GM21423 (cell line): ENCODE measurements at regions not wholly inside any gene's neighbourhood (a gene's known extent, or its start where the extent isn't known, plus 50 kb on each side); places are given as distances from the start of the nearest gene placed in this dataset.

Experiments used
- ATAC-seq: cut with Tn5 transposase; IDR thresholded peaks from one replicate; pipeline ENCODE4 v1.9.1; 2021; ENCODE audit warnings: mild to moderate bottlenecking, moderate library complexity; ENCODE audit not compliant: unreplicated experiment

DNA sequence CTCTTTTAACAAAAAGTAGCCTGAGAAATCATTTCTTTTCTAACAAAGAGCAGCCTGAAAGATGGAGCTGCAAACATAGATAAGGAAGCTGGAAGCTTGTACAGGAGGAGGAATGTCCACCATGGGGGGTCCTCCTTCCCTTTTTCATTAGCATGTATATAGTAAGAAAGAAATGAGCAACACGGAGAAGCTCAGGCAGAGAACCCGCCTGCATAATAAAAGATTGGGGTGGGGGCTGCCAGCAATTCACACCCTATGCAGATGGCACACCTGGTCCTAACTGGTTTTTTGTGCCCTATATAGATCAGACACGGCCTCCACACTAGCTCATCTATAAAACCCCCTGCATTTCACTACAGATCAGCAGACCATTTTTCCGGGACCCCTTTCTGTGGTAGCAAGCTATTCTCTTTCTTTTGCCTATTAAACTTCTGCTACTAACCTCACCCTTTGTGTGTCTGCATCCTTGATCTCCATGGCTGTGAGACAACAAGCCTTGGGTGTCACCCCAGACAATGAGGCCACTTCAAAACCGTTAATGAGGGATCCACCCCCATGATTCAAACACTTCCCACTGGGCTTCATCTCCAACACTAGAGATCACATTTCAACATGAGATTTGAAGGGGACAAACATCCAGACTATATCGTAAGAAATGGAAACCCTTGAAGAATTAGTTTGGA, 167.5 kb upstream of the FREM2 start:
- no peak for ATAC-seq

DNA sequence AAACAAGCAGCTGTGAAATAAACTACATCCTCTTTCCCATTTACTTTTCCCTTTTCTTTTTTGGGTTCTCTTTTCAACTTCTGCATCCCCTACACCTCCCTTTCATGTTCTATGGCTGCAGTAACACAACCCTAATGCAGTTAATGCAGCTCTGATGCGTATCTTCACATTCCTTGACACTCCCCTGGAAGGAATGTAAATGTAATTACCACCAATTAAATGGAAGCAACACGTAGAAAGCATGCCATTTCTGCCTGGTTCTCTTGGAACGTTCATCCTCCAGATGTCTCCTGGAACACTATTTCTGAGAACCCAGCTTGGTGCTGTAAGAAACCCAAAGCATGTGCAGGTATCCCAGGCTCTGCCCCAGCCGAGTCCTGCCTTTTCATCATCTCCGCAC, 166.8 kb upstream of the FREM2 start:
- ATAC-seq = no peak

DNA sequence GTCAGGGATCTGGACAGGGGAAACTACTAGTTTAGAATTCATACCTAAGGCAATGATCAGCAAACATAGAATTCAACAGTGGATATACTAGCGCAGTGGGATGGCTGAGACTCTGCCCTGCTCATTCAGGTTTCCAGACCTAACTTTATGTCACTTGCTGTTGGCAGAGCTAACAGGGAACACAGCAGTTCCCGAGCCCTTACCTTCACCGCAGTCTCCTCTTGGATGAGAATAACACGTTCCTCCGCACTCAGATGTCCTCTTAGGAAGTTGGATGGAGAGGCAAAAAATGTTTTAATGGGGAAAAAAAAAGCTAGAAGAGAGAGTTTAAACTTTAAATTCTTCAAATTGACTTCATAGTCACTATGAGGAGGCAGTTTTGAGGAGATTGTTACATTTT, 159.7 kb upstream of the FREM2 start:
- no peak for ATAC-seq

DNA sequence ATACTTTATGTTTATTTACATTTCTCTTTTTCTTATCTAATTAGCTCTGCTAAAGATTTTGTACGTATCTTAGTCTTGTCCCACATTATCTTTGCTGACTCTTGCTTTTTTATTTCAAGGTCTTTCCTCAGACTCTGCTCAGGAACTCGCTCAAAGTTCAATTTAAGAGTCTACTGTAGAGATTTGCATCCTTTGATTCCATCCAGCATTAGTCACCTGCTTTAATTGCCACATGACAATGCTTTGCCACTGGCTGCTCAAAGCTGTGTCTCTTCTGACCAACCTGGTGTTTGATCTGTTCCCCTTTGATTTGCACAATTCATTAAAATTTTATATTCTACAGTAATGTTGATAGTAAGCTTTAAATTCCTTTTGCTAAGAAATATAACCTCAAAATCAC, 157.9 kb upstream of the FREM2 start:
- ATAC-seq = no peak

DNA sequence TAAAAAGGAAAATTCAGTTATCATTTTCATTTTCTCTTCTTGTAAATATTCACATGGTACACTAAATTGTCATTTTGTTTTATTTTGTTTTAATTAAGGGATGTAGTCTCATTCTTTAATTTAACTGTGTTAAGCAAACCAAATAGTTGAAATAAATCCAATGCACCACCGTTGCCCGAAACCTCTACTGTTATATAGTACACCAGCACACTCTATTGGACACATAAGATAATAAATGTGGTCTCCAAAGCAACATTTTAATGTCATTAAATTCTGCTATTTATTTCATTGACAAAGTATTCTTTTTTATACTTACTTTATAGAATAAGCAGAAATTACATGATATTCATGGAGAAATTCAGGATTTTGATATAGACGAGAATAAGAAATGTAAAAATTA, 156.4 kb upstream of the FREM2 start:
- no peak for ATAC-seq

DNA sequence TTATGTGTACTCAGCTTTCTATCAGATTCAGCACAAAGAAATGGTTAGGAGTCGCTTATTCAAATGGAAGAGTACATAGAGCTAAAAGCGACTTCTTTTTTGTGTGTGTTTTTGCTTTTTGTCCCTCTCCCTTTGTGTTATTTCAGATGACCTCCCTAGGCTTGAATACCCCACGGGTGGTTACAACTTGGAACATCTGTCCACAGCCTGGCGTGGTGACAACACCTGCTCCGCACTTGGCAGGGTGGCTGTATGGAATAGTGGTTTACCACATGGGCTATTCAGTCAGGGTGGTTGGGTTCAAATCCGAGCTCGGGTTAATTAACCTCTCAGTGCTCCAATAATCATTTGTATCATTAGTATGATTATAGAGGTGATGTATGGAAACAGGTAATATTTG, 151.6 kb upstream of the FREM2 start:
- ATAC-seq = no peak

DNA sequence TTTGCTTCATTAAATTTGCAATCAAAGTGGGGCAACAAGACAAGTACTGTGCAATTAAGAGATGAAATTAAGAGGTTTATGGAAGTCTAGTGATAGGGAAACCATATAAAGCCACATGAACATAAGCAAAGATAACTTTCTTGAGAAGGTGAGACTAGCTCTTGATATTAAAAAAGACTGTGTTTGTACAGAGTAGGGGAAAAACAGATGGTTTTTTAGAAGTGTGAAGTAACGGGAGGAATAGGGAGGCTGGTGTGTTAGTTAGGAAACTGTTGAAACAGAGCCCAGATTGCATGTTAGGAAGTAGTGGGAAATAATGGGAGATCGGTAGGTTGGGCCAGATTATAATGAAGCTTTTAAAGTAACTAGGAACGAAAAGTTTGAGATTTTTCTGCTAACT, 149.8 kb upstream of the FREM2 start:
- no peak for ATAC-seq

DNA sequence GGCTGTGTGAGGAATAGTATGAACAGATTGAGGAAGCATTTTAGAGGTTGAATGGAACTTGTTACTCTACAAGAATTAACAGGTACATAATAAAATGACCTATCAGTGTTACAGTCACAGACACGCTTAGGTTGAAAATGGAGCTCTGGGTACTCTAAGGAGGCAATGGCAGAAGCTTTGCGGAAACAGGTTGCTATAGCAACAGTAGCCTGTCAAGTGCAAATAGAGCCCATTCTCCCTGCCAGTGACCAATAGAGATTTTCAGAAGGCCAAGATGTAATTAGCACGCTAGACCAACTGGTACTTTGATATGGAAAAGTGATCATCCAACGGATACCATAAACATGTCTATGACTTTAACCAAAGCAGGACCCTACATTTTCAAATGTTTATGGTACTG, 148.5 kb upstream of the FREM2 start:
- ATAC-seq = no peak

DNA sequence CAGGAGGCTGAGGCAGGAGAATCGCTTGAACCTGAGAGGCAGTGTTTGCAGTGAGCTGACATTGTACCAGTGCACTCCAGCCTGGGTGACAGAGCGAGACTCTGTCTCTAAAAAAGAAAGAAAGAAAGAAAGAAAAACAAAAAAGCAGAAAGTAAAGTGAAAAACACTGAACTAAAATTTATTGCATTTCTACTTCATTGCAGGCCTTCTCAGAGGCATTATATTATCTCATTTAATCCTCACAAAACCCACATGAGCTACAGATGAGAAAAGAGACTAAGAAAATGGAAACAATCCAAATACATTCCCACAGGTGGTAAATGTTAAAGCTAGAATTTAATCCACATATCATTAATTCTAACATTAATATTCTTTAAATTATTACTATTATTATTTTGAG, 147.2 kb upstream of the FREM2 start:
- ATAC-seq = no peak

DNA sequence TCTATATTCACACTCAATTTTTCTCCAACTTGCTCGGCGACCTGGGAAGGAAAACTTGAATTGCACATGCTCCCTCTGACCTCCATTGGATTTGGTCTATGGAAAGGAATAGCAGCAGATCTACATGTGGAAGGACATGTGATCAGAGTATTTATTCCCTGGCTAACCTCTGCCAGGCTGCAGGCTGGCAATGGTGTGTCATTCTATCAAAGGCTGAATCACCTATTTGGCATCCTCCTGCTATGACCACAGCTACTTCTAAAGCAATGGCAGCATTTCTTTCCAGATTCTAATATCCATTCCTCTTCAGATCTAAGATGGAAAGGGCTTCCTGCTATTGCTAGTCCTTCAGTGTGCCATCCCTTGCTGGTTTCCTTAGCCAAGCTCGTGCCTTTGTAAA, 144.3 kb upstream of the FREM2 start:
- no peak for ATAC-seq

DNA sequence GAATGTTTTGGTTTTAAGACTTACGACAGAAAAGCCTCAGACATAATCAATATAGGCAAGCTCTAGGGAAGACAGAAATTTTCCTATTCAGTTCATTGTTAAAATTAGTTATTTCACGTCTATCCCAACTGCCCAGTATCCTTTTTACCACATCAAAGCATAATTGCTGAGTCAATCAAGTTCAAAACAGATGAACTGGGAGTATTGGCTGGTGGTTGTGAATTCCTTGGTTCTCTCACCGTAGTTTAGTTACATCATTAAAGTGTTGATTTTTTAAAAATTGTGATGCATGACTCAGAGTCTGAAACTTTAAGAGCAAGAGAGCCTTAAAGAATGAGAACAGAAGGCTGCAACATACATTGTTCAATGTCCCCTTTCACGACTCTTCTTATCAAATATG, 143.3 kb upstream of the FREM2 start:
- ATAC-seq = no peak

DNA sequence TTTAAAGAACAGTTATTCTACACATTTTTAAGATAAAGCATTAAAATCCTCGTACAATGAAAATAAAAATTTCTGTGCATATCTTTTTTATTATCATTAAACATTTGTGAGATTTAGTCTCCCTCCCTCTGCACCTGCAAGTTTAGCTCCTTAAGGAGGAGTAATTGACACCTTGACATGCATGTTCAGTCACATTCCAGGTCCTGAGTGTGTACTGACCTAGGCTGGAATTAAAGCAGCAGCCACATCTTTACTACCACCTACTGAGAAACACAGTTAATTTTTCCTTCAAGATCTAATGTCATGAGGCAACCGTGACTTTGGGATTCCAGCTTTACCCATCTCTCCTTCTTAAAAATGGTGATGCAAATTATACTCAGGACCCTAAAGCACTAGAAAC, 123.1 kb upstream of the FREM2 start:
- no peak for ATAC-seq

DNA sequence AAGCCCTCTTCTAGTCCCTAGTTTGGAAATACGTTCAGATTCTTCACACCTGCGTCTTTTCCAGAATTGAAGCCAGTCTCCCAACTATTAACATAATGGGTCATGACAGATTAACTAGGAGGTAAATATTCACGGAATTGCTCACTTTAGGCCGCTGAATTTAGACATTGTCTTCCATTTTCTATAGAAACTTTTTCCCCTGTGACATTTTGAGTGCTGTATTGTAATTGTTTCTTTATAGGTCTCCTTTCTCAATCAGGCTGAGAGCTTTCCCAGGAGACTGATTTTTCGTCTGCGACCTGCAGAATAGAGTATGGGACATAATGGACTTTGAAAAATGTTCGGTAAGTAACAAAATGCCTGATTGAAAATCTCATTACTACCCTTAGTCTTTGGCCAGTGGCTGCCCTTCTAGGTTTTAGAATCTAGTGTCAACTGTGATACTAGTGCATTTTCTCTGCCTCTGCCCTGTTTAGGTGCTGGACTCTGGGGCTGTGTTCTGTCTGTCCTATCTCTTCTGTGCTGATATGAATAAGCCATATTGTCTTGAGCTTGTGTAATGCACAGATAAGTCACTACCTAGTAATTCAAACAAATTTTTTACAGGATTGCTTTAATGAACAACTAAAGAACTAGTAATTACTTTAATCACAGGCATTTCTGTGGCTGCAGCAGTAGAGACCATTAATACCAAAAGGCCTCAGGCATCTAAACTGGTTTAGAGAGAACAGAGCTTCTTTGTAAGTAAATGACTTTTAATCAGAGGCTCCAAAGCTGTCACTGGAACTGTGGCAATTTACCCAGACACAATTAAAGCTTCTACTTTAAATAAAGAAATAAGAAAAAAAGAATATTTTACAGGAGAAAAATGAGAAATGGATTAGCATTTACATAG, 122.4 kb upstream of the FREM2 start:
- no peak for ATAC-seq

DNA sequence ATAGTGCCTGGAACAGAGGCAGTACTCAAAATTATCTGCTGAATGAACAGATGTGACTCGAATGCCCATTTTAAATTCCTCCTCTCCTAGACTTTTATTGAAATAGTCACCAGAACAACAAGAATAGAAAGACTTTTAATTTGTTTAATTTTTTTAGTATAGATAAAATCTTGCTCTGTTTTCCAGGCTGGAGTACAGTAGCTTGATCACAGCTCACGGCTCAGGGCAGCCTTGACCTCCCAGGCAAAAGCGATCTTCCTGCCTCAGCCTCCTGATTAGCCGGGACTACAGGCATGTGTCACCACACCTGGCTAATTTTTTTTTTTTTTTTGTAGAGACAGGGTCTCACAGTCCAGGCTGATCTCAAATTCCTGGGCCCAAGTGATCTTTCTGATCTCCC, 120.9 kb upstream of the FREM2 start:
- no peak for ATAC-seq

DNA sequence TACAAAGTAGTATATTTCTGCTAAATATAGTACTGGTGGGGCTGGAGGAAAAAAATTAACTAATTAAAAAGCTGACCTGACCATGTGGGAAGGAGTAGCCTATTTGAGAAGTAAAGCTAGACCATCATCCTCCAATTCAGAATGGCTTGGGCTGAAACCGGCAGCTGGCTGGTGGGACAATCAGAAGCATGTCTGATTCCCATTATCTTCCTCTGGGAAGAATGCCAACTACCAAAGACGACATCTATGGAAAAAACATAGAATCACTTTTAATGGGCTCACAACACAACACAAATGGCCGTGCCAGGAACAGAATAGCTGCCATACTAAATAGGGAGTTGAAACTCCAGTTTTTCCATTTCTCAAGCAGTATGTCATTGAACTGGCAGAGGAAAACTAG, 120.4 kb upstream of the FREM2 start:
- ATAC-seq = no peak

DNA sequence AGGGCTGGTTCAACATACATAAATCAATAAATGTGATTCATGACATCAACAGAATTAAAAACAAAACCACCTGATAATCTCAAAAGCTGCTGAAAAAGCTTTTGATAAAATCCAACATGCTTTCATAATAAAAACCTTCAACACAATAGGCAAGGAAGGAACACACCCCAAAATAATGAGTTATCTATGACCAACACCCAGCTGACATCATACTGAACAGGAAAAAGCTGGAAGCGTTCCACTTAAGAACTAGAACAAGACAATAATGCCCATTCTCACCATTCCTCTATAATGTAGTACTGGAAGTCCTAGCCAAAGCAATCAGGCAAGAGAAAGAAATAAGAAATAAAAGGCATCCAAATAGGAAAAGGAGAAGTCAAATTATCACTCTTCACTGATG, 116.2 kb upstream of the FREM2 start:
- no peak for ATAC-seq

DNA sequence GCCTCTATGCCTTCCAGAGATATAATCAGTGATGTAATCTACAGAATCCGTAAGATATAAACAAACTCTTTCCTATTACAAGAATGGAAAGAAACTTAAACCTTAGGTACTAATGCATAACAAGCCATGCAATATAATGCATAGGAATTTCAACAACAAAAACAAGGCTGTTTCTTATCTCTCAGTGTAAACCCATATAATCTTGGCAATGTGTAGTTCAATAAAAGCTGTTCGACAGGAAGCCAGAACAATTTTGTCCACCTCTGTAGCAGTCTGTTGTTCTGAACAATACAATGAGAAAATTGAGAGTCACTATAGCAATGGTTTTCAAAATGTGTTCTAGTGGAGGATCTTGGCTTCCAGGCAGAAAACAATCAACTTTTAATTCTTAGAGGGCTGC, 111.5 kb upstream of the FREM2 start:
- ATAC-seq = no peak

DNA sequence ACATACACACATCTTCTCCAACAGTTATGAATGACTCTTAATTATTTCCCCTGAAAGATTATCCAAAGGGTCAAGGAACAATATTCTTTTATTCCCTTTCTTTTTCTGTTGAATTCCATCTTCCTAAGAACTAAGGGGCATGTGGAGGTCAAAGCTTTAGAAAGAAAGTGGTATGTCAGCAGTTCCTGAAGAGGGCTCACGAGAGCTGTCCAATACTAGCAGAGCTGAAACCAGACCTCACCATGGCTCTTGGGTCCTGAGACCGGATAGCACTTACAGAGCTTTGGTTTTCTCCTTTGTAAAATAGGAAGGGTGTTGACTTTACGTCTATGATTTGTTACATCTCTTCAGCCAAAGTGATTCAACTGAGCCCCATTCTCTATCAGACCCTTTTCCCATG, 109.8 kb upstream of the FREM2 start:
- no peak for ATAC-seq

DNA sequence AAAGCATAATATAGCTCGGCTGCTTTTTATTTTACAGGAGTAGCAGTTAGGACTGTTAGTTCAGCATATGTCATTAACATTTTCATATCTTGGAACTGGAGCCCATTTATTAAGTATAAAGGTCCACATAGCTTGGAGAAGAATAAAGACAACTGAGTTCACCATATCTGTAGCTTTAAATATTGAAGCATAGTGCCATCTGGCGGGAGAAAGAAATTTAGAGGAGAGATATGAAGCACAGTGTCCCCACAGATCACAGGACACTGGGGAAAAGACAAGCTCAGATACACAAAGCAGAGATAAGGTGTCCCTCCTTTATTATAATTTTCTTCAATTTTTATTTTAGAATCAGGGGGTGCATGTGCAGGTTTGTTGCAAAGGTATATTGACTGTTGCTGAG, 104.7 kb upstream of the FREM2 start:
- ATAC-seq = no peak

DNA sequence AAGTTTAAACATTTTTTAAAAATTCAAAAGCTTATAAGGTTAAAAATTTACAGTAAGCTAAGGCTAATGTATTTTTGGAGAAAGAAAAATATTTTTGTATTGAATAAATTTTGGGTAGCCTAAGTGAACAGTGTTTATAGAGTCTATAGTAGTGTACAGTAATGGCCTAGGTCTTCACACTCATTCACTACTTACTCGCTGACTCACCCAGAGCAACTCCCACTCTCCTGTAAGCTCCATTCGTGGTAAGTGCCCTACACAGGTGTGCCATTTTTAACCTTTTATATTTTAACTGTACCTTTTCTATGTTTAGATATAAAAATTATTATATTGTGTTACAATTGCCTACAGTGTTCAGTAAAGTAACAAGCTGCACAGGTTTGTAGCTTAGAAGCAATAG, 96.6 kb upstream of the FREM2 start:
- no peak for ATAC-seq

DNA sequence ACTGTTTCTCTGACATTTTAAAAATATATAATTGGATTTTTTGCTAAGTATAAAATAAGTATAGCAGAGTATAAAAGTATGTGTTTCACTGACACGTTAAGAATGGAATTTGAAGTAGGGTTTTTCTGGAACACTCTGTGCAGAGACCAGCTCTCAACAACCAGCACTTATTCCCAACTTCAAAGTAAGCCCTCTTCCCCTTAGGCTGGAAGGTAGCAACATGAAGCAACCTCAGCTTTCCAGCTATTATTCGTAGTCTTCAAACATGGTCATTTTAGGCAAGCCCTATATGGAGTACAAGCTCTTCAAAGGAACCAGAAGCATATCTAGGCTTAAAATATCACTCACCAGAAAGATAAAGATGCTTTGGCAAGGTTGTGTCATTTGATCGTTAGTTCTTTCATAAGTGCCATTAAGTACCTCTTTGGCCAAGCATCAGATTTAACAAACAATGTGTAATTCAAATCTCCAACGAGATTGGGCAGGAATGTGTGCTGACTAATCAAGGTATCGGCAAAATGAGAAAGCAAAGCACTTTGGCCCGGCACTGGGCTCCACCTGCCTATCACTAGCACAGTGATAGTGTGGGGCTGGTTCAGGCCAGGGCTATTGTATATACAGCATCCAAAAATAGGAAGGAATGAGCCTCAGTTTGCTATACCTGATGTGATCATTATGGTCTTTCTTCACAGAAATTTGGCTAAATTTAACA, 95.9 kb upstream of the FREM2 start:
- ATAC-seq = no peak

DNA sequence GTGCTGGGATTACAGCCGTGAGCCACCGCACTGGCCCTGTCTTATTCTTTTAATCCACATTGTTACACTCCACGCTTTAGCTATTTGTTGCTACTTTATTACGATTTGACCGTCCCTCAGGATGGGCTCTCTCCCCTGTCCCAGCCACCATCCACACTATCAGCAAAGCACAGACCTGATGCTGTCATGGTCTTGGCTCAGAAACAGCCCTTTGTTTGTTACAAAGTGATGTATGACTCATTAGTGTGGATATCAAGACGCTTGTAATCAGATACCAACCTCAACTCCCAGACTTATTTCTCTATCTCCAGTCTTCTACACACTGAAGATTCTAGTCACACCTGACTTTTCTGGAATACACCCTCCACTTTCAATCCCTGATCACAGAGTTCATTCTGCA, 84.6 kb upstream of the FREM2 start:
- no peak for ATAC-seq
